GM19351 (cell line): ENCODE measurements at regions not wholly inside any gene's neighbourhood (a gene's known extent, or its start where the extent isn't known, plus 50 kb on each side); places are given as distances from the start of the nearest gene placed in this dataset.

Experiments
- ATAC-seq: cut with Tn5 transposase; IDR thresholded peaks from one replicate; pipeline ENCODE4 v1.9.1; 2021; ENCODE audit warnings: mild to moderate bottlenecking, moderate library complexity; ENCODE audit not compliant: unreplicated experiment

GRCh38 chr3:124562769-124563168 lies 167.5 kb upstream of the UMPS start:
- ATAC-seq, result no peak

- ATAC-seq, result no peak
Measured at GRCh38 chr3:124563376-124563775, 166.9 kb upstream of the UMPS start.

GRCh38 chr3:124565013-124565412 lies 165.2 kb upstream of the UMPS start:
- no peak for ATAC-seq

GRCh38 chr3:124565551-124565950 lies 164.7 kb upstream of the UMPS start:
- ATAC-seq, result no peak

GRCh38 chr3:124566701-124567100 lies 163.6 kb upstream of the UMPS start:
- no peak for ATAC-seq

- ATAC-seq, result no peak
Measured at GRCh38 chr3:124567179-124567578, 163.1 kb upstream of the UMPS start.

GRCh38 chr3:124569761-124570160 lies 160.5 kb upstream of the UMPS start:
- no peak for ATAC-seq

- ATAC-seq, result no peak
Measured at GRCh38 chr3:124570232-124570631, 160.0 kb upstream of the UMPS start.

- ATAC-seq, result no peak
Measured at GRCh38 chr3:124572851-124573405, 157.3 kb upstream of the UMPS start.

- no peak for ATAC-seq
Measured at GRCh38 chr3:124574012-124574411, 156.2 kb upstream of the UMPS start.

- peak; percentile 45 for ATAC-seq
Measured at GRCh38 chr3:124576565-124577493, 153.4 kb upstream of the UMPS start.

- ATAC-seq, result peak; percentile 80
Measured at GRCh38 chr3:124577494-124578167, 152.6 kb upstream of the UMPS start.

GRCh38 chr3:124579641-124580040 lies 150.6 kb upstream of the UMPS start:
- no peak for ATAC-seq

GRCh38 chr3:124582196-124582595 lies 148.1 kb upstream of the UMPS start:
- no peak for ATAC-seq

- no peak for ATAC-seq
Measured at GRCh38 chr3:124582621-124583395, 147.4 kb upstream of the UMPS start.

GRCh38 chr3:124584245-124584551 lies 146.1 kb upstream of the UMPS start:
- ATAC-seq, result no peak

- no peak for ATAC-seq
Measured at GRCh38 chr3:124584552-124585391, 145.5 kb upstream of the UMPS start.

- no peak for ATAC-seq
Measured at GRCh38 chr3:124586126-124587052, 143.9 kb upstream of the UMPS start.

GRCh38 chr3:124587053-124587408 lies 143.2 kb upstream of the UMPS start:
- no peak for ATAC-seq
